ENCODE measurements at regions not wholly inside any gene's neighbourhood (a gene's known extent, or its start where the extent isn't known, plus 50 kb on each side); places are given as distances from the start of the nearest gene placed in this dataset.

DNA sequence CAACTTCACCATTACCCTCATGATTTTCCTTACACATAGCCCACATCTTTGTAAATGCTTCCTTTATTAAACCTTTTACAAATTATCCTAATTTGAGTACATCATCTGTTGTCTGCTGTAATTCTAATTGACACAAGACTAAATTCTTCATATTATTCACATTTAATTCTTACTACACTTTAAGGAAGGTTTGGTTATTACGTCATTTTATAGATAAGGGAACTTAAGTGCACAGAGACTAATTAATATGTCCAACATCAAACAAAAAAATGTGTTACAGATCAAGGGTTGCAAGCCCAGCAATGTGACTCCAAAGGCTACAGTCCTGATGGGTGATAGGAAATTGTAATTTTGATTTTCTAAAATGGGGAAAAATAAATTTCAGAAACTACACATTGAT, 289.1 kb upstream of the ZNF385D start:
- Mint-ChIP-seq H3K27me3 (no peaks in the 10 kb centered on the region), H3K27ac (no peak overlapping the region), H3K9me3 (peaks cover 3% of the 10 kb centered on the region), H3K36me3 (ENCODE audit: low read depth) (no peaks in the 10 kb centered on the region), H3K4me1 (ENCODE audit: low read depth) (no peaks in the 10 kb centered on the region), H3K4me3 (no peak overlapping the region)
- no peak for DNase-seq
- Histone ChIP-seq H3K36me3 (ENCODE audit: insufficient read depth, low read length) (no peaks in the 10 kb centered on the region), H3K27ac (ENCODE audit: low read depth in 1 of 2, low read length in 2 of 2) (no peak overlapping the region), H3K4me3 (ENCODE audit: low read length) (no peak overlapping the region), H3K27me3 (ENCODE audit: control insufficient read depth in 1 of 2, insufficient read depth in 2 of 2, low read length in 2 of 2) (no peaks in the 10 kb centered on the region), H3K9me3 (ENCODE audit: control insufficient read depth in 1 of 2, insufficient read depth in 1 of 2, low read length in 2 of 2) (no peaks in the 10 kb centered on the region), H3K4me1 (ENCODE audit: insufficient read depth, low read length) (no peaks in the 10 kb centered on the region)
- POLR2A ChIA-PET: no interaction called here
- intact Hi-C loops (cut with DNase I, micrococcal nuclease): no loop called here
- no peak for ATAC-seq (ENCODE audit: poor library complexity)
- TF ChIP-seq CTCF (IDR thresholded peaks at IDR 0.05): no peak
- CTCF ChIA-PET: no interaction called here

GRCh38 chr3:22045882-22046281, 294.9 kb upstream of the ZNF385D start:
- Mint-ChIP-seq H3K9me3 (peaks cover 3% of the 10 kb centered on the region), H3K4me3 (no peak overlapping the region), H3K27me3 (no peaks in the 10 kb centered on the region), H3K4me1 (ENCODE audit: low read depth) (no peaks in the 10 kb centered on the region), H3K27ac (no peak overlapping the region), H3K36me3 (ENCODE audit: low read depth) (no peaks in the 10 kb centered on the region)
- DNase-seq (no peak), ATAC-seq (ENCODE audit: poor library complexity) (no peak)
- no peaks in the 10 kb centered on the region for H3K36me3 ChIP-seq (ENCODE audit: insufficient read depth, low read length)
- H3K9me3 ChIP-seq (ENCODE audit: control insufficient read depth in 1 of 2, insufficient read depth in 1 of 2, low read length in 2 of 2): peaks cover 0 to 4% of the 10 kb centered on the region in 2 experiments
- H3K4me3 ChIP-seq (ENCODE audit: low read length): no peak overlapping the region
- H3K4me1 ChIP-seq (ENCODE audit: insufficient read depth, low read length): no peaks in the 10 kb centered on the region
- ChIA-PET POLR2A (no interaction called here), CTCF (no interaction called here)
- intact Hi-C loops (cut with DNase I, micrococcal nuclease): no loop called here
- TF ChIP-seq CTCF (IDR thresholded peaks at IDR 0.05): no peak
- H3K27ac ChIP-seq (ENCODE audit: low read depth in 1 of 2, low read length in 2 of 2): no peak overlapping the region
- H3K27me3 ChIP-seq (ENCODE audit: control insufficient read depth in 1 of 2, insufficient read depth in 2 of 2, low read length in 2 of 2): no peaks in the 10 kb centered on the region

DNA sequence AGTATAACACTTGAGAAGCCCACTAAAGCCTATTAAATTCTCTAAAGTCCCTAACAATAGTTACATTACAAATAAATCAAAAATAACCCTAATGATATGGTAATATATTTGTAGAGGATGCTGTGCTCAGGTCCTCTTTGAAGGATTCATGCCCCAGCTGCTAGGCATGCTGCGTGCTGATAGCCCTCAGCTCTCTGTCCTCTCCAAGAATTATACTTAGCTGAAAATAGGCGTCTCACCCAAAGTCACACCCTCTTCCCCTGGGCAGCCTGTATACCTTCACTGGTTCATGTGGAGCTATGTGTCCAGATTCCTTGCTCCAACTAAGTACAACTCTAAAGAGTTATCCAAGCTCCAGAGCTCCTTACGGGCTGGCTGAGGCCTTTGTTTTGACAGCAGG, 312.5 kb upstream of the ZNF385D start:
- POLR2A ChIA-PET: no interaction called here
- H3K4me3 ChIP-seq (ENCODE audit: low read length): no peak overlapping the region
- intact Hi-C loops (cut with DNase I, micrococcal nuclease): no loop called here
- CTCF ChIA-PET: no interaction called here
- Mint-ChIP-seq H3K4me3 (no peak overlapping the region), H3K9me3 (peaks cover 2% of the 10 kb centered on the region), H3K27ac (no peak overlapping the region), H3K36me3 (ENCODE audit: low read depth) (no peaks in the 10 kb centered on the region), H3K27me3 (no peaks in the 10 kb centered on the region), H3K4me1 (ENCODE audit: low read depth) (no peaks in the 10 kb centered on the region)
- H3K27ac ChIP-seq (ENCODE audit: low read depth in 1 of 2, low read length in 2 of 2): no peak overlapping the region
- H3K9me3 ChIP-seq (ENCODE audit: control insufficient read depth in 1 of 2, insufficient read depth in 1 of 2, low read length in 2 of 2): peaks cover 0 to 3% of the 10 kb centered on the region in 2 experiments
- ATAC-seq (ENCODE audit: poor library complexity) (no peak), DNase-seq (no peak)
- H3K36me3 ChIP-seq (ENCODE audit: insufficient read depth, low read length): no peaks in the 10 kb centered on the region
- H3K4me1 ChIP-seq (ENCODE audit: insufficient read depth, low read length): no peaks in the 10 kb centered on the region
- TF ChIP-seq CTCF (IDR thresholded peaks at IDR 0.05): no peak
- H3K27me3 ChIP-seq (ENCODE audit: control insufficient read depth in 1 of 2, insufficient read depth in 2 of 2, low read length in 2 of 2): no peaks in the 10 kb centered on the region

Measured in CD4-positive, alpha-beta T cell (primary cell).